ENCODE measurements at regions not wholly inside any gene's neighbourhood (a gene's known extent, or its start where the extent isn't known, plus 50 kb on each side); places are given as distances from the start of the nearest gene placed in this dataset.

DNA sequence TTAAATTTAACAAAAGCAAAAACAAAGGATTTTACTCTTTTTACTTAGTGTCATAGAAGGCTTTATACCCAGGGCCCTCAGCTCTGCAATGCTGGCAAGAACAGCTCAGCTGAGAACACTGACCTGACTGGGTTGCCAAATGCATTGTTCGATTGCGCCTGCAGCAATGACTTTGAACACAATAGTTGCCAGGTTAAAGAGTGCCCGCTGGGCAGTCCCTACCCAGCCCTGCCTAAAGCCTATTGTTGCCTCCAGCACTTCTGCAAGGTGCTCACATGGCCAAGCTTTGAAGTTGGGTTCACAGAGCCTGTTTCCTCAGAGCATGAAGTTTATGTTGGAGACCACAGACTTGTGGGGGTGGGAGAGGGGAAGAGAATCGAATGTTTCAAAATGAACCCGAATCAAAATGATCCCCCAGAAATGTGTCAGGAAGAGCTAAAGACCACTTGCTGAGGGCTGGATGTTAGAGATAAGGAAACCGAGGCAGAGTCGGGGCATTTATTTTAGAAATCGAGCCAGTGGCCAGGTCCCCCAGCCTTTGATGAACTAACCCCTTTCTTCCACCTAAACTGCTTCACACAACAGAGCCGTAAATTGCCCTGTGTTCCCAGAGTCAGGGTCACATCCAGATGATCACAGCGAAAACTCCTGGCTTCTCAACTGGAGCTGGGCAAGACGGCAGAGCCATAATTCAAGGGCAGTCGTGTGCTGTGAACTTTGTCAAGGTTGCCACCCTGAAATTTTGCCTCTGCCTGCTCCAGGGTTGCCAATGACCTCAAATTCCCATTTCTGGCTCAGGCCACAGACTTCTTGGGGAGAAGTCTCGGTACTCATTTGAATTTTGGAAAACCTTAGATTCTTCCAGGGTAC, 55.0 kb downstream of the FOXA2 start:
- Histone ChIP-seq H3K4me3 (no peak overlapping the region), H3K27me3 (no peaks in the 10 kb centered on the region), H3K27ac (no peak overlapping the region), H3K36me3 (replicated peaks in 1 of 2) (no peaks in the 10 kb centered on the region), H3K4me1 (replicated peaks in 1 of 2) (no peaks in the 10 kb centered on the region), H3K9me3 (replicated peaks in 1 of 3) (no peaks in the 10 kb centered on the region)
- 51 to 66% (median 55%) methylated on average over 10 to 13 of the region's 13 CpGs for WGBS, 4 donors
- TF ChIP-seq CTCF (IDR thresholded peaks at IDR 0.05) (no peak), POLR2A (IDR thresholded peaks at IDR 0.05) (no peak)
- intact Hi-C loops (cut with DNase I), result no loop called here
- no peak for DNase-seq

DNA sequence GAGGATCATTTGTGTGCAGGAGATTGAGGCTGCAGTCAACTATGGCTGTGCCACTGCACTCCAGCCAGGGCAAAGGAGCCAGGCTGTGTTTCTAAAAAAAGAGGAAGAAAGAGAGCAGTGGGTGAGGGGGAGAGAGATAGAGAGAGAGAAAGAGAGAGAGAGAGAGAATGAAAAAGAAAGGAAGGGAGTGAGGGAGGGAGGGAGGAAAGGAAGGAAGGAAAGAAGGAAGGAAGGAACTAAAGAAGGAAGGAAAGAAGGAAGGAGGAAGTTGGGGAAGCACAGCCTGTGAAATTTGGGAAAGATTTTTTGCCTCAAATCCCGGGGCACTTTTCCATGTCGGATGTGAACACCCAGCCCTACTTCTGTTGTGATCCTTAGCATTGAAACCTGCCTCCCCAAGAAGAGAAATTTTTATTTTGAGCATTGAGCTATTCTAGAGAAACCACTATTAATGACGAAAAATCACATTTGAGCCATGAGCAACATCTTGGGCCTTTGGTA, 57.8 kb downstream of the FOXA2 start:
- Histone ChIP-seq H3K27ac (no peak overlapping the region), H3K27me3 (no peaks in the 10 kb centered on the region), H3K4me3 (no peak overlapping the region), H3K9me3 (replicated peaks in 1 of 3) (no peaks in the 10 kb centered on the region), H3K36me3 (replicated peaks in 1 of 2) (no peaks in the 10 kb centered on the region), H3K4me1 (replicated peaks in 1 of 2) (no peaks in the 10 kb centered on the region)
- intact Hi-C loops (cut with DNase I), result no loop called here
- DNase-seq, result no peak
- WGBS, 4 donors, result 63 to 81% (median 72%) methylated on average over 3 of the region's 3 CpGs
- TF ChIP-seq POLR2A (IDR thresholded peaks at IDR 0.05) (no peak), CTCF (IDR thresholded peaks at IDR 0.05) (no peak)

GRCh38 chr20:22525821-22526220, 58.6 kb downstream of the FOXA2 start:
- no peak overlapping the region for H3K4me3 ChIP-seq
- DNase-seq, result no peak
- WGBS, 4 donors, result 70 to 78% (median 77%) methylated on average over 7 of the region's 7 CpGs

More at GRCh38 chr20:22525821-22526220, 58.6 kb downstream of the FOXA2 start:
- TF ChIP-seq CTCF (IDR thresholded peaks at IDR 0.05) (no peak), POLR2A (IDR thresholded peaks at IDR 0.05) (no peak)
- intact Hi-C loops (cut with DNase I), result no loop called here
- Histone ChIP-seq H3K4me1 (replicated peaks in 1 of 2) (no peaks in the 10 kb centered on the region), H3K9me3 (replicated peaks in 1 of 3) (no peaks in the 10 kb centered on the region), H3K27ac (no peak overlapping the region), H3K27me3 (no peaks in the 10 kb centered on the region), H3K36me3 (replicated peaks in 1 of 2) (no peaks in the 10 kb centered on the region)
